Activated naive CD4-positive, alpha-beta T cell treated with anti-CD3 and anti-CD28 coated beads, Interleukin-2, amount 50 U/mL, for 72 hours (primary cell): ENCODE measurements at regions not wholly inside any gene's neighbourhood (a gene's known extent, or its start where the extent isn't known, plus 50 kb on each side); places are given as distances from the start of the nearest gene placed in this dataset.
A peak's percentile ranks its signal among the peaks of the same experiment; 100 is the strongest.
"Not testable (repeated sequence)": the region's sequence is repeated elsewhere in the genome, so short reads cannot be mapped to it uniquely, and the experiment has no call there.

Experiments used
- ATAC-seq, 2 donors: fragments of 150-1000 bp; cut with Tn5 transposase; 2 replicates each; pipeline ENCODE4 v1.10.0; 2021; ENCODE audit warnings: mild to moderate bottlenecking in 2 of 2, moderate library complexity in 2 of 2
- DNase-seq, 2 donors: peaks; one replicate each; pipeline ENCODE4 v3.0.0; 2021 to 2022; ENCODE audit warnings: low spot score in 2 of 2
- H3K27ac Mint-ChIP-seq, 2 donors: one replicate each; pipeline ENCODE4 v1.8.0; 2022; ENCODE audit warnings: mild to moderate bottlenecking in 2 of 2, mixed read lengths in 2 of 2
- H3K36me3 Mint-ChIP-seq, 2 donors: one replicate each; pipeline ENCODE4 v1.8.0; 2022; ENCODE audit warnings: mixed read lengths in 2 of 2
- H3K9me3 Mint-ChIP-seq, 2 donors: one replicate each; pipeline ENCODE4 v1.8.0; 2022; ENCODE audit warnings: mixed read lengths in 2 of 2

- no peak for ATAC-seq
Observed at GRCh38 chr1:14392161-14392858, 206.2 kb upstream of the KAZN start.

GRCh38 chr1:14392859-14393365 is 205.6 kb upstream of the KAZN start:
- no peak for DNase-seq

More at GRCh38 chr1:14392161-14392858, 206.2 kb upstream of the KAZN start:
- Mint-ChIP-seq H3K9me3 (peaks cover 0 to 6% of the 10 kb centered on the region in 2 donors), H3K36me3 (peaks cover 0 to 8% of the 10 kb centered on the region in 2 donors), H3K27ac (no peak overlapping the region)
- DNase-seq: no peak

GRCh38 chr1:14396100-14396499 is 202.4 kb upstream of the KAZN start:
- ATAC-seq (no peak), DNase-seq (no peak)
- Mint-ChIP-seq H3K9me3 (peaks cover 0 to 4% of the 10 kb centered on the region in 2 donors), H3K36me3 (no peaks in the 10 kb centered on the region), H3K27ac (no peak overlapping the region)

More at GRCh38 chr1:14392859-14393365, 205.6 kb upstream of the KAZN start:
- H3K36me3 Mint-ChIP-seq: peaks cover 0 to 6% of the 10 kb centered on the region in 2 donors
- no peak for ATAC-seq
- H3K9me3 Mint-ChIP-seq: peaks cover 0 to 6% of the 10 kb centered on the region in 2 donors
- no peak overlapping the region for H3K27ac Mint-ChIP-seq

GRCh38 chr1:14403961-14404645 is 194.4 kb upstream of the KAZN start:
- Mint-ChIP-seq H3K36me3 (no peaks in the 10 kb centered on the region), H3K27ac (no peak overlapping the region), H3K9me3 (peaks cover 0 to 4% of the 10 kb centered on the region in 2 donors)
- DNase-seq (no peak), ATAC-seq (no peak)

GRCh38 chr1:14404862-14405301 is 193.6 kb upstream of the KAZN start:
- DNase-seq (no peak), ATAC-seq (no peak)
- H3K36me3 Mint-ChIP-seq: no peaks in the 10 kb centered on the region
- H3K27ac Mint-ChIP-seq: no peak overlapping the region
- H3K9me3 Mint-ChIP-seq: no peaks in the 10 kb centered on the region

GRCh38 chr1:14412235-14412634 is 186.2 kb upstream of the KAZN start:
- Mint-ChIP-seq H3K27ac (no peak overlapping the region), H3K9me3 (no peaks in the 10 kb centered on the region), H3K36me3 (no peaks in the 10 kb centered on the region)
- DNase-seq (no peak), ATAC-seq (no peak)

- DNase-seq (no peak), ATAC-seq (no peak)
- Mint-ChIP-seq H3K27ac (no peak overlapping the region), H3K36me3 (no peaks in the 10 kb centered on the region), H3K9me3 (no peaks in the 10 kb centered on the region)
Observed at GRCh38 chr1:14413819-14414490, 184.5 kb upstream of the KAZN start.

GRCh38 chr1:14415396-14415795 is 183.1 kb upstream of the KAZN start:
- DNase-seq: peak in 1 of 2 donors; percentile 8
- Mint-ChIP-seq H3K27ac (no peak overlapping the region), H3K36me3 (no peaks in the 10 kb centered on the region), H3K9me3 (no peaks in the 10 kb centered on the region)
- ATAC-seq: no peak

GRCh38 chr1:14419778-14420218 is 178.7 kb upstream of the KAZN start:
- H3K36me3 Mint-ChIP-seq, DNase-seq, ATAC-seq, H3K27ac Mint-ChIP-seq, H3K9me3 Mint-ChIP-seq: not testable (repeated sequence)

- no peaks in the 10 kb centered on the region for H3K36me3 Mint-ChIP-seq
- H3K27ac Mint-ChIP-seq: no peak overlapping the region
- no peak for ATAC-seq
- DNase-seq: no peak
- no peaks in the 10 kb centered on the region for H3K9me3 Mint-ChIP-seq
Observed at GRCh38 chr1:14420686-14421085, 177.8 kb upstream of the KAZN start.

GRCh38 chr1:14421295-14421976 is 177.0 kb upstream of the KAZN start:
- Mint-ChIP-seq H3K27ac (no peak overlapping the region), H3K9me3 (no peaks in the 10 kb centered on the region), H3K36me3 (no peaks in the 10 kb centered on the region)
- ATAC-seq: no peak
- DNase-seq: no peak

GRCh38 chr1:14421977-14422609 is 176.4 kb upstream of the KAZN start:
- Mint-ChIP-seq H3K27ac (no peak overlapping the region), H3K9me3 (no peaks in the 10 kb centered on the region), H3K36me3 (no peaks in the 10 kb centered on the region)
- ATAC-seq: no peak
- no peak for DNase-seq

GRCh38 chr1:14424325-14425002 is 174.0 kb upstream of the KAZN start:
- no peaks in the 10 kb centered on the region for H3K36me3 Mint-ChIP-seq
- DNase-seq (no peak), ATAC-seq (no peak)
- no peak overlapping the region for H3K27ac Mint-ChIP-seq
- peaks cover 0 to 4% of the 10 kb centered on the region in 2 donors for H3K9me3 Mint-ChIP-seq

GRCh38 chr1:14426854-14427253 is 171.6 kb upstream of the KAZN start:
- DNase-seq: no peak
- H3K9me3 Mint-ChIP-seq: peaks cover 0 to 9% of the 10 kb centered on the region in 2 donors
- no peak for ATAC-seq
- H3K27ac Mint-ChIP-seq: no peak overlapping the region
- H3K36me3 Mint-ChIP-seq: no peaks in the 10 kb centered on the region

- Mint-ChIP-seq H3K9me3 (peaks cover 8 to 16% of the 10 kb centered on the region in 2 donors), H3K27ac (no peak overlapping the region), H3K36me3 (peaks cover 0 to 4% of the 10 kb centered on the region in 2 donors)
- no peak for ATAC-seq
- DNase-seq: no peak
Observed at GRCh38 chr1:14429577-14429976, 168.9 kb upstream of the KAZN start.

GRCh38 chr1:14432728-14433127 is 165.8 kb upstream of the KAZN start:
- DNase-seq, ATAC-seq, H3K27ac Mint-ChIP-seq, H3K36me3 Mint-ChIP-seq: not testable (repeated sequence)
- peaks cover 8 to 16% of the 10 kb centered on the region in 2 donors for H3K9me3 Mint-ChIP-seq
